ENCODE measurements at regions not wholly inside any gene's neighbourhood (a gene's known extent, or its start where the extent isn't known, plus 50 kb on each side); places are given as distances from the start of the nearest gene placed in this dataset.

- DNase-seq (ENCODE audit: low read depth) = no peak
Measured at GRCh38 chr4:57172065-57172464, 61.9 kb upstream of the IGFBP7 start.

DNA sequence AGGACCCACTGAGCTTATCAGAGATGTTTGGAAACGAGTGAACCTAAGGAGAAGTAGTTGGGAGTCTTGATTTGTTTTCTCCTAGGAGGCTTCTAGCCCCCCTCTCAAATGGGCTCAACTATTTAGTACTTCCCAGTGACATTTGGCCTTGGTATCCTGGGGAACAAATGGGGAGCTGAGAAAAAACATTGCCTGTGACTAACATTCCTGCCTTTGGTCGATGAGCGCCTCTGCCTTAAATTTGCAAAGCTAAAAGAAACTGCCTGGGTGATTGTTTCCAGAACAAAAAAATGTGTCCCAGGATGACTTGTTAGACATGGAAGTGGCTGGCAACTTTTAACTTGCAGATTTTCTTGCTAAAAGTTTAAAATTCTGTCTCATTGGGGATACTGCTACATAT lies 58.8 kb upstream of the IGFBP7 start:
- no peak for DNase-seq (ENCODE audit: low read depth)

- peak; percentile 87 for DNase-seq (ENCODE audit: low read depth)
Measured at GRCh38 chr4:57163530-57164459, 53.6 kb upstream of the IGFBP7 start.

DNA sequence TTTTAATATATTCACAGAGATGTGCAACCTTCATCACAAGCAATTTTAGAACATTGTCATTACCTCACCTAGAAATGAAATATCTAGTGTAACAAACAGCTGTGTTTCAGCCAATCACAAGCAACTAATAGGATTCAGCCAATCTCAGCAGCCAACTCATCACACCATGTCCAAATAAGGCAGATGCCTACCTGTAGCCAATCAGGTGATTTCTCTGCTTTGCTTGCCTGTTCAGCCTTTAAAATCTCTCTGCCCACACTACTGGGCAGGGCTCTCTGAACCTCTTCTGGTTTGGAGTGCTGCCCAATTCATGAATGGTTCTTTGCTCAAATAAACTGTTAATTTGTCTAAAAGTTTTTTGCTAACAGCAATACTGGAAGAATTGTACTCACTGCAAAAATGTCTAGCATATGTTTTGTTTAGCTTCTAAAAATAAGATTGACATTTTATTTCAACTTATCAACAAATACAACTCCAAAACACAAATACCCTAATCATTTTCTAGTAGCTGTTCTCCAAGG lies 52.4 kb upstream of the IGFBP7 start:
- DNase-seq (ENCODE audit: low read depth) = no peak

All from ELR (cell line).